ENCODE measurements at regions not wholly inside any gene's neighbourhood (a gene's known extent, or its start where the extent isn't known, plus 50 kb on each side); places are given as distances from the start of the nearest gene placed in this dataset.
A peak's percentile ranks its signal among the peaks of the same experiment; 100 is the strongest.
"Not testable (repeated sequence)": the region's sequence is repeated elsewhere in the genome, so short reads cannot be mapped to it uniquely, and the experiment has no call there.

- FAIRE-seq (no peak), DNase-seq (ENCODE audit: low spot score) (no peak)
Measured at GRCh38 chr3:124133366-124133940, 141.5 kb upstream of the ROPN1 start.

- DNase-seq (ENCODE audit: low spot score) (no peak), FAIRE-seq (no peak)
Measured at GRCh38 chr3:124137216-124137615, 145.3 kb upstream of the ROPN1 start.

GRCh38 chr3:124138148-124138547, 146.2 kb upstream of the ROPN1 start:
- no peak for FAIRE-seq
- DNase-seq (ENCODE audit: low spot score): no peak

GRCh38 chr3:124140746-124141145, 148.8 kb upstream of the ROPN1 start:
- DNase-seq (ENCODE audit: low spot score): no peak

GRCh38 chr3:124142389-124142970, 150.6 kb upstream of the ROPN1 start:
- no peak for DNase-seq (ENCODE audit: low spot score)
- no peak for FAIRE-seq

More at GRCh38 chr3:124140746-124141145, 148.8 kb upstream of the ROPN1 start:
- no peak for FAIRE-seq

- FAIRE-seq: no peak
- DNase-seq (ENCODE audit: low spot score): no peak
Measured at GRCh38 chr3:124143047-124143446, 151.1 kb upstream of the ROPN1 start.

GRCh38 chr3:124144035-124144814, 152.3 kb upstream of the ROPN1 start:
- FAIRE-seq (peak; percentile 90), DNase-seq (ENCODE audit: low spot score) (no peak)

- FAIRE-seq (no peak), DNase-seq (ENCODE audit: low spot score) (no peak)
Measured at GRCh38 chr3:124147429-124147828, 155.5 kb upstream of the ROPN1 start.

GRCh38 chr3:124147946-124148345, 156.0 kb upstream of the ROPN1 start:
- FAIRE-seq: no peak

GRCh38 chr3:124149081-124149480, 157.2 kb upstream of the ROPN1 start:
- DNase-seq (ENCODE audit: low spot score) (no peak), FAIRE-seq (no peak)

More at GRCh38 chr3:124147946-124148345, 156.0 kb upstream of the ROPN1 start:
- no peak for DNase-seq (ENCODE audit: low spot score)

- FAIRE-seq: no peak
Measured at GRCh38 chr3:124149771-124150170, 157.8 kb upstream of the ROPN1 start.

GRCh38 chr3:124152891-124153290, 161.0 kb upstream of the ROPN1 start:
- not testable (repeated sequence) for FAIRE-seq; DNase-seq (ENCODE audit: low spot score)

More at GRCh38 chr3:124149771-124150170, 157.8 kb upstream of the ROPN1 start:
- DNase-seq (ENCODE audit: low spot score): no peak

GRCh38 chr3:124156866-124157712, 165.2 kb upstream of the ROPN1 start:
- no peak for DNase-seq (ENCODE audit: low spot score)
- no peak for FAIRE-seq

GRCh38 chr3:124157748-124158147, 165.8 kb upstream of the ROPN1 start:
- FAIRE-seq: no peak
- no peak for DNase-seq (ENCODE audit: low spot score)

- no peak for FAIRE-seq
- no peak for DNase-seq (ENCODE audit: low spot score)
Measured at GRCh38 chr3:124158168-124158881, 166.4 kb upstream of the ROPN1 start.

- no peak for DNase-seq (ENCODE audit: low spot score)
- no peak for FAIRE-seq
Measured at GRCh38 chr3:124161448-124161847, 169.5 kb upstream of the ROPN1 start.

- FAIRE-seq: no peak
Measured at GRCh38 chr3:124163689-124164088, 171.8 kb upstream of the ROPN1 start.

GRCh38 chr3:124168271-124168670, 176.3 kb upstream of the ROPN1 start:
- FAIRE-seq (no peak), DNase-seq (ENCODE audit: low spot score) (no peak)

More at GRCh38 chr3:124163689-124164088, 171.8 kb upstream of the ROPN1 start:
- no peak for DNase-seq (ENCODE audit: low spot score)

- no peak for FAIRE-seq
- DNase-seq (ENCODE audit: low spot score): no peak
Measured at GRCh38 chr3:124172283-124172682, 180.4 kb upstream of the ROPN1 start.

GRCh38 chr3:124172816-124173215, 180.9 kb upstream of the ROPN1 start:
- DNase-seq (ENCODE audit: low spot score): no peak
- no peak for FAIRE-seq

- DNase-seq (ENCODE audit: low spot score) (no peak), FAIRE-seq (no peak)
Measured at GRCh38 chr3:124174476-124174875, 182.6 kb upstream of the ROPN1 start.
